Trophoblast cell (in vitro differentiated cells and primary cell): ENCODE measurements at regions not wholly inside any gene's neighbourhood (a gene's known extent, or its start where the extent isn't known, plus 50 kb on each side); places are given as distances from the start of the nearest gene placed in this dataset.

Experiments
- DNase-seq, 2 donors: peaks; one replicate each; pipeline ENCODE4 v3.0.0-alpha.2; 2016
- H2AFZ ChIP-seq: 2 replicates; pipeline ENCODE4 v1.6.1; 2013; ENCODE audit warnings: low read length, moderate library complexity, mild to moderate bottlenecking; ENCODE audit not compliant: insufficient read depth, poor library complexity
- H2AK5ac ChIP-seq: 2 replicates; pipeline ENCODE4 v1.6.1; 2013; ENCODE audit warnings: mild to moderate bottlenecking, low read length
- H2BK120ac ChIP-seq: 2 replicates; pipeline ENCODE4 v1.6.1; 2013; ENCODE audit warnings: low read length, mild to moderate bottlenecking, moderate library complexity; ENCODE audit not compliant: insufficient read depth, poor library complexity
- H2BK12ac ChIP-seq: 2 replicates; pipeline ENCODE4 v1.6.1; 2013; ENCODE audit warnings: mild to moderate bottlenecking, low read length, moderate library complexity
- H2BK5ac ChIP-seq: 2 replicates; pipeline ENCODE4 v1.6.1; 2013; ENCODE audit warnings: low read length, low read depth, moderate library complexity, mild to moderate bottlenecking; ENCODE audit not compliant: poor library complexity
- H3K14ac ChIP-seq: 2 replicates; pipeline ENCODE4 v1.6.1; 2013; ENCODE audit warnings: mild to moderate bottlenecking, low read length
- H3K18ac ChIP-seq: 2 replicates; pipeline ENCODE4 v1.6.1; 2013; ENCODE audit warnings: mild to moderate bottlenecking, low read length
- H3K23ac ChIP-seq: 2 replicates; pipeline ENCODE4 v1.6.1; 2013; ENCODE audit warnings: low read length
- H3K27ac ChIP-seq: 2 replicates; pipeline ENCODE4 v1.5.1; 2013; ENCODE audit warnings: low read depth, mild to moderate bottlenecking, inconsistent platforms, low read length, moderate library complexity
- H3K27me3 ChIP-seq: 2 replicates; pipeline ENCODE4 v1.6.1; 2013; ENCODE audit warnings: inconsistent platforms, mild to moderate bottlenecking, low read length, moderate library complexity; ENCODE audit not compliant: insufficient read depth
- H3K36me3 ChIP-seq, 2 experiments: 1 replicate in 1 of 2; 2 replicates in 1 of 2; pipeline ENCODE4 v1.6.1; 2013; ENCODE audit warnings: low read length in 2 of 2, mild to moderate bottlenecking in 2 of 2, moderate library complexity in 1 of 2; ENCODE audit not compliant: insufficient read depth in 2 of 2, control insufficient read depth in 1 of 2
- H3K4ac ChIP-seq: 2 replicates; pipeline ENCODE4 v1.6.1; 2013; ENCODE audit warnings: low read depth, mild to moderate bottlenecking, low read length, moderate library complexity
- H3K4me1 ChIP-seq, 2 experiments: 1 replicate in 1 of 2; 2 replicates in 1 of 2; pipeline ENCODE4 v1.6.1; 2013; ENCODE audit warnings: low read length in 2 of 2, mild to moderate bottlenecking in 2 of 2, moderate library complexity in 1 of 2; ENCODE audit not compliant: insufficient read depth in 2 of 2, control insufficient read depth in 1 of 2
- H3K4me2 ChIP-seq: 2 replicates; pipeline ENCODE4 v1.6.1; 2013; ENCODE audit warnings: inconsistent platforms, mild to moderate bottlenecking, low read length, moderate library complexity
- H3K4me3 ChIP-seq: 2 replicates; pipeline ENCODE4 v1.5.1; 2013; ENCODE audit warnings: mild to moderate bottlenecking, low read depth, low read length, inconsistent platforms
- H3K79me1 ChIP-seq: one replicate; pipeline ENCODE4 v1.6.1; 2013; ENCODE audit warnings: low read length
- H3K79me2 ChIP-seq: 2 replicates; pipeline ENCODE4 v1.6.1; 2013; ENCODE audit warnings: low read length, mild to moderate bottlenecking; ENCODE audit not compliant: control insufficient read depth, insufficient read depth, poor library complexity
- H3K9ac ChIP-seq: 2 replicates; pipeline ENCODE4 v1.6.1; 2013; ENCODE audit warnings: mild to moderate bottlenecking, low read length
- H3K9me3 ChIP-seq: 2 replicates; pipeline ENCODE4 v1.6.1; 2013; ENCODE audit warnings: low read depth, mild to moderate bottlenecking, control low read depth, inconsistent platforms, low read length; ENCODE audit not compliant: insufficient read depth
- H4K12ac ChIP-seq: 2 replicates; pipeline ENCODE4 v1.6.1; 2013; ENCODE audit warnings: low read depth, mild to moderate bottlenecking, low read length, moderate library complexity
- H4K8ac ChIP-seq: 2 replicates; pipeline ENCODE4 v1.6.1; 2013; ENCODE audit warnings: low read depth, mild to moderate bottlenecking, low read length, moderate library complexity
- H4K91ac ChIP-seq: one replicate; pipeline ENCODE4 v1.6.1; 2013; ENCODE audit warnings: low read depth, mild to moderate bottlenecking, low read length, moderate library complexity
- WGBS: extraction: QIAGEN DNeasy Blood & Tissue Kit; methylation state at CpG from one replicate; pipeline ENCODE4 v1.1.7; 2013; ENCODE audit warnings: missing lambda C conversion rate; ENCODE audit not compliant: insufficient read length, insufficient coverage; ENCODE audit errors: extremely low coverage; 5-methylcytosine and 5-hydroxymethylcytosine counted together

- H3K4me1 ChIP-seq, result no peaks in the 10 kb centered on the region
- no CpG with 5 or more reads among the region's 3 CpGs for WGBS
- H3K4me3 ChIP-seq, result no peak overlapping the region
- H3K79me2 ChIP-seq, result no peaks in the 10 kb centered on the region
- no peak overlapping the region for H2AK5ac ChIP-seq
- no peak overlapping the region for H3K27ac ChIP-seq
- no peak overlapping the region for H2BK120ac ChIP-seq
- H3K79me1 ChIP-seq, result no peaks in the 10 kb centered on the region
- H3K36me3 ChIP-seq, result no peaks in the 10 kb centered on the region
- no peak overlapping the region for H4K91ac ChIP-seq
- no peak overlapping the region for H3K4ac ChIP-seq
- H4K12ac ChIP-seq, result no peak overlapping the region
- H2AFZ ChIP-seq, result no peak overlapping the region
- H3K9me3 ChIP-seq, result no peaks in the 10 kb centered on the region
- H3K9ac ChIP-seq, result no peak overlapping the region
- H3K27me3 ChIP-seq, result no peaks in the 10 kb centered on the region
- H3K23ac ChIP-seq, result no peak overlapping the region
- no peak overlapping the region for H3K4me2 ChIP-seq
- no peak for DNase-seq
- no peak overlapping the region for H2BK12ac ChIP-seq
- no peak overlapping the region for H4K8ac ChIP-seq
- no peak overlapping the region for H3K18ac ChIP-seq
- H2BK5ac ChIP-seq, result no peak overlapping the region
- H3K14ac ChIP-seq, result no peak overlapping the region
Observed at GRCh38 chr11:15434529-15434928, 319.8 kb downstream of the INSC start.

- H3K14ac ChIP-seq, result no peak overlapping the region
- H3K18ac ChIP-seq, result no peak overlapping the region
- no peak overlapping the region for H3K4me2 ChIP-seq
- no peaks in the 10 kb centered on the region for H3K36me3 ChIP-seq
- no peak overlapping the region for H2BK120ac ChIP-seq
- H3K4me1 ChIP-seq, result no peaks in the 10 kb centered on the region
- H3K79me1 ChIP-seq, result no peaks in the 10 kb centered on the region
- DNase-seq, result no peak
- H3K79me2 ChIP-seq, result no peaks in the 10 kb centered on the region
- H2BK5ac ChIP-seq, result no peak overlapping the region
- no peak overlapping the region for H4K12ac ChIP-seq
- no peak overlapping the region for H3K4ac ChIP-seq
- no peak overlapping the region for H3K9ac ChIP-seq
- no peak overlapping the region for H2AK5ac ChIP-seq
- no CpG with 5 or more reads among the region's 4 CpGs for WGBS
- H3K9me3 ChIP-seq, result peaks cover 2% of the 10 kb centered on the region
- no peak overlapping the region for H3K23ac ChIP-seq
- no peak overlapping the region for H2AFZ ChIP-seq
- no peak overlapping the region for H3K27ac ChIP-seq
- H3K4me3 ChIP-seq, result no peak overlapping the region
- H4K8ac ChIP-seq, result no peak overlapping the region
- no peak overlapping the region for H2BK12ac ChIP-seq
- H3K27me3 ChIP-seq, result no peaks in the 10 kb centered on the region
- no peak overlapping the region for H4K91ac ChIP-seq
Observed at GRCh38 chr11:15446315-15446714, 331.6 kb downstream of the INSC start.

- H2AK5ac ChIP-seq, result no peak overlapping the region
- H3K4me3 ChIP-seq, result no peak overlapping the region
- peaks cover 2% of the 10 kb centered on the region for H3K9me3 ChIP-seq
- H2BK5ac ChIP-seq, result no peak overlapping the region
- no peaks in the 10 kb centered on the region for H3K79me1 ChIP-seq
- no peak overlapping the region for H2BK12ac ChIP-seq
- H3K27me3 ChIP-seq, result no peaks in the 10 kb centered on the region
- H3K14ac ChIP-seq, result no peak overlapping the region
- no peak for DNase-seq
- no peak overlapping the region for H3K9ac ChIP-seq
- H3K4me1 ChIP-seq, result no peaks in the 10 kb centered on the region
- no peaks in the 10 kb centered on the region for H3K36me3 ChIP-seq
- no peak overlapping the region for H3K23ac ChIP-seq
- no peak overlapping the region for H3K4ac ChIP-seq
- H3K79me2 ChIP-seq, result no peaks in the 10 kb centered on the region
- no peak overlapping the region for H3K27ac ChIP-seq
- no peak overlapping the region for H4K12ac ChIP-seq
- H3K18ac ChIP-seq, result no peak overlapping the region
- H4K8ac ChIP-seq, result no peak overlapping the region
- H2BK120ac ChIP-seq, result no peak overlapping the region
- WGBS, result no CpG with 5 or more reads among the region's 3 CpGs
- H3K4me2 ChIP-seq, result no peak overlapping the region
- H2AFZ ChIP-seq, result no peak overlapping the region
- H4K91ac ChIP-seq, result no peak overlapping the region
Observed at GRCh38 chr11:15446929-15447328, 332.2 kb downstream of the INSC start.

- Histone ChIP-seq H3K79me2 (no peaks in the 10 kb centered on the region), H3K36me3 (no peaks in the 10 kb centered on the region), H3K4me1 (no peaks in the 10 kb centered on the region), H3K14ac (no peak overlapping the region), H2AFZ (no peak overlapping the region), H3K18ac (no peak overlapping the region), H4K91ac (no peak overlapping the region), H3K4me3 (no peak overlapping the region), H3K27ac (no peak overlapping the region), H4K8ac (no peak overlapping the region), H3K9ac (no peak overlapping the region), H2BK120ac (no peak overlapping the region), H3K79me1 (no peaks in the 10 kb centered on the region), H3K9me3 (peaks cover 1% of the 10 kb centered on the region), H3K4me2 (no peak overlapping the region), H4K12ac (no peak overlapping the region), H2AK5ac (no peak overlapping the region), H3K4ac (no peak overlapping the region), H2BK12ac (no peak overlapping the region), H3K27me3 (no peaks in the 10 kb centered on the region), H2BK5ac (no peak overlapping the region), H3K23ac (no peak overlapping the region)
- no peak for DNase-seq
- WGBS, result no CpG with 5 or more reads among the region's 2 CpGs
Observed at GRCh38 chr11:15451713-15452112, 337.0 kb downstream of the INSC start.
